Upper lobe of right lung (tissue), 1 donor: ENCODE measurements at regions not wholly inside any gene's neighbourhood (a gene's known extent, or its start where the extent isn't known, plus 50 kb on each side); places are given as distances from the start of the nearest gene placed in this dataset.
"Not testable (repeated sequence)": the region's sequence is repeated elsewhere in the genome, so short reads cannot be mapped to it uniquely, and the experiment has no call there.

Source experiments
- ATAC-seq: fragments of 200-7000 bp; cut with Tn5 transposase; one replicate; pipeline ENCODE4 v1.9.1; 2020; ENCODE audit warnings: mild to moderate bottlenecking, moderate library complexity
- DNase-seq: peaks from one replicate; pipeline ENCODE4 v3.0.0-alpha.2; 2020
- H3K27ac ChIP-seq: fragments of 200-600 bp; one replicate; pipeline ENCODE4 v1.8.0; 2022
- H3K27me3 ChIP-seq: fragments of 200-600 bp; one replicate; pipeline ENCODE4 v1.8.0; 2022; ENCODE audit warnings: mild to moderate bottlenecking
- H3K36me3 ChIP-seq: fragments of 200-600 bp; one replicate; pipeline ENCODE4 v1.8.0; 2022
- H3K4me1 ChIP-seq: fragments of 200-600 bp; one replicate; pipeline ENCODE4 v1.8.0; 2022
- H3K4me3 ChIP-seq: fragments of 200-600 bp; one replicate; pipeline ENCODE4 v1.8.0; 2022; ENCODE audit warnings: mild to moderate bottlenecking
- H3K9me3 ChIP-seq: fragments of 200-600 bp; one replicate; pipeline ENCODE4 v1.8.0; 2022
- CTCF ChIP-seq: fragments of 200-600 bp; IDR thresholded peaks from one replicate; pipeline ENCODE4 v1.8.0; 2022; ENCODE audit warnings: antibody characterized with exemption
- intact Hi-C: fragments of 100-400 bp; cut with DNase I; formaldehyde crosslinking; loops from one replicate; pipeline ENCODE4 v1.11.0; 2022
- donor health status: DM: no; HTN: yes; CAD: no; lungs with severe emphysema.

DNA sequence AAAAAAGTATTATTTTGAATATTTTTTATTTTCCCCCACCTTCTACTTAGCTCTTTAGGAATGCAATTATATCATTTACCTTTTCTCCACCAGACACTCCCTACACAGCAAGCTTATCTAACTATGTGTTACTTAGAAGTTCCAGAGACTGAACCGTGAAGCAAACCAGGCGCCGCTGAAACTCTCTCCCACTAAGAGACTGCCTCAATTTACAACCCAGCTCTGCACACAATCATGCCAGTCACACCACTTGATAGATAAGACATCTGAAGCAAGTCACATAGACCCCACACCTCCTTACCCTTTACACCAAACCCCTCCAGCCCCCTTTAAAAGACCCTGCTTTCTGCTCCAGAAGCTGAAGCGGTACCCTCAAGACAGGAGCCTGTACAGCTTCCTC lies 245.5 kb downstream of the S1PR1 start:
- DNase-seq: no peak
- no peaks in the 10 kb centered on the region for H3K36me3 ChIP-seq

DNA sequence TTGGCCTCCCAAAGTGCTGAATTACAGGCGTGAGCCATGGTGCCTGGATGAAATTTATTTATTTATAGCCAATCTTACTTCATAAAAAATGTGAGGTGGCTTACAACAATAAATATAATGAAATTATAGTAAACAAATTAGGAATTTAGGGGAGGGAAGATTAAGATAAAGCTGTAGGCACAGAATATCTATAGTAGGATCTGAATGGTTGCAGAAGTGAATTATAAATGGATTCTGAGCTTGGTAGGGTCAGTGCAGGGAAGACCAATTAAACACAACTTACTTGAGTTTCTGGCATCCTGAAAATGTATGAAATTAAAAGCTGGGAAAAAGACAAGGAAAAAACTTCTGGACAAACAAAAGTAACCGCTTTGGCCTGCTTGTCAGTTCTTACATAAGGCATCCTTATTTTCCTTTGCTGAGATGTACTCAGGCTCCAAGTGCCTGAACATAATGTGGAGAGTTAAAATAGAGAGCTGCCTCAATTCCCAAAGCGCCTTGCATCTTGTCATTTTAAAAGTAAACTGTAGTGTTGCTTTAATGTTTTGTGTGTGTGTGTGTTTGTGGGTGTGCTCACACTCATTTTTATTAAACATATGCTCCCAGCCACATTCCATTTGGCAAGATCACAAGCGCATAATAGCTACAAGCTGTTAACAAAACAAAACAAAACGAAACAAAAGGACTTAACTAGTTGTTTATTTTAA lies 247.3 kb downstream of the S1PR1 start:
- DNase-seq (no peak), ATAC-seq (no peak)
- H3K4me1 ChIP-seq: peaks cover 10% of the 10 kb centered on the region
- TF ChIP-seq CTCF: no peak
- H3K36me3 ChIP-seq: no peaks in the 10 kb centered on the region
- no peaks in the 10 kb centered on the region for H3K9me3 ChIP-seq
- no peaks in the 10 kb centered on the region for H3K27me3 ChIP-seq
- H3K27ac ChIP-seq: no peak overlapping the region
- intact Hi-C loops: no loop called here
- H3K4me3 ChIP-seq: no peak overlapping the region

More for the DNA sequence above, 245.5 kb downstream of the S1PR1 start:
- intact Hi-C loops: no loop called here
- no peak for ATAC-seq
- Histone ChIP-seq H3K27ac (no peak overlapping the region), H3K4me3 (no peak overlapping the region), H3K9me3 (no peaks in the 10 kb centered on the region), H3K27me3 (no peaks in the 10 kb centered on the region), H3K4me1 (peaks cover 10% of the 10 kb centered on the region)
- no peak for TF ChIP-seq CTCF

GRCh38 chr1:101484689-101485338 lies 248.0 kb downstream of the S1PR1 start:
- no peak for ATAC-seq
- no peak overlapping the region for H3K4me3 ChIP-seq
- no peak overlapping the region for H3K27ac ChIP-seq
- intact Hi-C loops: no loop called here
- no peak for TF ChIP-seq CTCF
- H3K36me3 ChIP-seq: no peaks in the 10 kb centered on the region
- no peak for DNase-seq
- no peaks in the 10 kb centered on the region for H3K9me3 ChIP-seq
- peaks cover 10% of the 10 kb centered on the region for H3K4me1 ChIP-seq
- no peaks in the 10 kb centered on the region for H3K27me3 ChIP-seq

DNA sequence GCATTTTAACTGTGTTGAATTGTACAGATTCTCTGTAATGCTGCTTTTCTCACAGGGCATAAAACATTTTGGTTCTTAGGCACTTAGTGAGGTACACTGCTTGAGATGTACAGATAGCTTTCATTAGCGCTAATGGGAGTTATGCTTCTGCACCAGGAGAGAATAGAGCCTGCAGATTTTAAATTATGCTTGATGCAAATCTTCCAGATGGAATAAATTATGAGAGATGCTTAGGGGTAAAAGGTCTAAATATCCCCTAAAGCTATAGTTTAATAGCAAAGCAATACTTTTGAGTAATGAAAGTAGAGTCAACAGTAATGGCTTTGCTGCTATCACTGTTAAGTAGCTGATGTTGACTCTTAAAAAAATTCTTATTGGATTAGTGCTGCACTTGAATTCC lies 248.9 kb downstream of the S1PR1 start:
- peaks cover 10% of the 10 kb centered on the region for H3K4me1 ChIP-seq
- no peak overlapping the region for H3K4me3 ChIP-seq
- H3K27me3 ChIP-seq: no peaks in the 10 kb centered on the region
- intact Hi-C loops: no loop called here
- no peaks in the 10 kb centered on the region for H3K9me3 ChIP-seq
- H3K36me3 ChIP-seq: no peaks in the 10 kb centered on the region
- no peak overlapping the region for H3K27ac ChIP-seq
- ATAC-seq: no peak
- TF ChIP-seq CTCF: no peak
- DNase-seq: no peak

DNA sequence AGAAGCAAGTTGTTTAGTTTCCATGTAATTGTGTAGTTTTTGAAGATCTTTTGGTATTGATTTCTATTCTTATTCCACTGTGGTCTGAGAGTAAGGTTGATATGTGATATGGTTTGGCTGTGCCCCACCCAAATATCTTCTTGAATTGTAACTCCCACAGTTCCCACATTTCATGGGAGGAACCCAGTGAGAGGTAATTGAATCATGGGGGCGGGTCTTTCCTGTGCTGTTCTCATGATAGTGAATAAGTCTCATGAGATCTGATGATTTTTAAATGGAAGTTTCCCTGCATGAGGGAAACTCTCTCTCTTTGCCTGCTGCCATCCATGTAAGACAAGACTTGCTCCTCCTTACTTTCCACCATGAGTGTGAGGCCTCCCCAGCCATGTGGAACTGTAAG lies 255.3 kb downstream of the S1PR1 start:
- ATAC-seq, H3K4me1 ChIP-seq, H3K27ac ChIP-seq, intact Hi-C loops, H3K4me3 ChIP-seq, H3K36me3 ChIP-seq, H3K9me3 ChIP-seq, DNase-seq, H3K27me3 ChIP-seq: not testable (repeated sequence)

- ATAC-seq, H3K27me3 ChIP-seq, H3K4me1 ChIP-seq, intact Hi-C loops, H3K36me3 ChIP-seq, H3K4me3 ChIP-seq, H3K27ac ChIP-seq, DNase-seq, H3K9me3 ChIP-seq: not testable (repeated sequence)
Measured at GRCh38 chr1:101493920-101494319, 257.1 kb downstream of the S1PR1 start.
